G401 (cell line): ENCODE measurements at regions not wholly inside any gene's neighbourhood (a gene's known extent, or its start where the extent isn't known, plus 50 kb on each side); places are given as distances from the start of the nearest gene placed in this dataset.
"Not testable (repeated sequence)": the region's sequence is repeated elsewhere in the genome, so short reads cannot be mapped to it uniquely, and the experiment has no call there.

Source experiments
- DNase-seq: peaks from one replicate; pipeline ENCODE4 v3.0.0-alpha.2; 2015; ENCODE audit warnings: low spot score
- in situ Hi-C: cut with HindIII; loops from 2 replicates; pipeline ENCODE4 v1.10.0; 2016; ENCODE audit warnings: low sequenced_read_pairs, mixed read lengths

- DNase-seq, in situ Hi-C loops: not testable (repeated sequence)
Observed at GRCh38 chr7:131158244-131158636, 169.4 kb upstream of the MKLN1 start.

- DNase-seq: no peak
- in situ Hi-C loops: no loop called here
Observed at GRCh38 chr7:131159961-131160361, 167.7 kb upstream of the MKLN1 start.

DNA sequence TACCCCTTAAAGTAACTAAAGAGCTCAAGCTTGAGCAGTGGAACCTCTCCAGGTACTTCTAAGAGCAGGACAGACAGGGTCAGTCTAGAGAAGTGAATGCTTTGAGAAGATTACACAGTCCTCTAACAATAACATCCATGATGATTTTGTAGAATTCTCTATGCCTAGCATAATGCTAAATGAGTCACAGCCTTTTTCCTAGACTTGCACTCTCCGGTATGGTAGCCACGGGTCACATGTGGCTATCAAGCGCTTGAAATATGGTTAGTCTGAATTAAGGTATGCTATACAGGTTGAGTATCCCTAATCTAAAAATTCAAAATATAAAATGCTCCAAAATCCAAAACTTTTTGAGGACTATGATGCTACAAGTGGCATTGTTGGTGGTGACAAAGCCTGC is 166.6 kb upstream of the MKLN1 start:
- no peak for DNase-seq
- in situ Hi-C loops: no loop called here

GRCh38 chr7:131164025-131164925 is 163.4 kb upstream of the MKLN1 start:
- no peak for DNase-seq
- in situ Hi-C loops: no loop called here

- DNase-seq: no peak
- in situ Hi-C loops: no loop called here
Observed at GRCh38 chr7:131166066-131166465, 161.6 kb upstream of the MKLN1 start.

DNA sequence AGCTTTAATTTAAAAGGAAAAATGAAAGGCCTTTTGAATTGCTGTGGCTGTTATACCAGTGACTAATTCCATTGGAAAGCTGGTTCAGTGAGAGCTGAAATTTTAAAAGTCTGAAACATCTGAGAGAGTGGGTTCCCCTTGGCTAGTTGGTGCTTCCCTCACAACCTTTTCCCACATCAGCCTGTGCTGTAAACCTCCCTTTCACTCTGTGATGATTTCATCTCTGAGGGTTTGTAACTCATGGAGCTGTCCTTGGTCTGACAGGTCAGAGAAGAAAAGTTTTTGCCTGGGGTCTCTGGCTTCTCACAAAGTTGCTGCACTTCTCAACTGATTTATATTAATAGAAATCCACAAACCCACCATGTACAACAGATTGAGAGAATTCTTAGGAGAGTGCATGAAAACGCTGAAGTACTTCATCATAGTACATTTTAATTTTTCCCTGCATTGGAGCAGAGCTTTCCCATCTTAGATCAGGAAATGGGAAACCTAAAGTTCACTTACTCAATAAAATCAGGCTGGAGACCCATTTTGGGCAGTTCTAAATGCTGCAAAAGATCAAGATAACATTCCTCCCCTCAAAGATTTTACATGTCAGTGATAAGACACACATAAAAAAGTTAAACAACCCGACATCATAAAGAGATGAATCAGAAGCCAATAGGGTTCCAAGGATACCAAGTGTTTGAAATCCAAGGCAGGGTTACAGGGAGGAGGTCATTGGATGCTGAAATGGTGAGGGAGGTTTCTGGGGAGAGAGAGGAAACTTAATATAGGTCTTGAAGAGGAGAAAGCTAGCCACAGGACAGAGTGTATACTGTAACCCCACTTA is 157.0 kb upstream of the MKLN1 start:
- DNase-seq: no peak
- in situ Hi-C loops: no loop called here

- in situ Hi-C loops: no loop called here
- DNase-seq: no peak
Observed at GRCh38 chr7:131173145-131173890, 154.4 kb upstream of the MKLN1 start.

DNA sequence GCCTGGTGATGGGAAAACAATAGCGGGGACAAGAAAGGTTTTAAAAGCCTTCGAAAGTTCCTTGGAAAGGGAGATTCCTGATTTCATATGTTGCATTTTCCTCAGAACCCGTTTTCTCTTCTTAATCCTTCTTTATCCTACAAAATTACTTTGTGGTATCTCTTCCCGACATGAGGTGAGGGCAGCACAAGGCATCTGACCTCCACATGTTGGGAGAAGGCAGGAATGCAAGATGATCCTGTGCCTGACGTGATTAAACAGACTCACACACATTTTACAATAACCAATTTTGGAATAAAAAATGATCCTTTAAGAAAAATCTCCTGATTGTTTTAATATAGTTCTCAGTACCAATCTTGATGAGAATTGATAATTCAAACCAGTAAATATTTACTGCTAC is 153.3 kb upstream of the MKLN1 start:
- DNase-seq: no peak
- in situ Hi-C loops: no loop called here

DNA sequence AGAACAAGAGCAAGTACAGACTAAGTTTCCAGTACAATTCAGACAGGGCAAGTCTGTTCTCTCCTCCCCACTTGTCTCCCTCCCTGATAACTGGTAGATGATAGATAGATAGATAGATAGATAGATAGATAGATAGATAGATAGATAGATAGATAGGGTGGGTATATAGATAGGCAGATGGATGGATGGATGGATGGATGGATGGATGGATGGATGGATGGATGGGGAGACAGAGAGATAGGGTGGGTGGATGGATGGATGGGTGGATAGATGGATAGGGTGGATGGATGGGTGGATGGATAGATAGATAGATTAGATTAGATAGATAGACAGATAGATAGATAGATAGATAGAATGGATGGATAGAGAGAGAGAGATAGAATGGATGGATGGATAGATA is 152.8 kb upstream of the MKLN1 start:
- DNase-seq: no peak
- in situ Hi-C loops: no loop called here

- in situ Hi-C loops: no loop called here
- no peak for DNase-seq
Observed at GRCh38 chr7:131182446-131183058, 145.1 kb upstream of the MKLN1 start.

GRCh38 chr7:131183072-131183471 is 144.6 kb upstream of the MKLN1 start:
- in situ Hi-C loops: no loop called here
- DNase-seq: no peak

- DNase-seq: no peak
- in situ Hi-C loops: no loop called here
Observed at GRCh38 chr7:131183611-131184119, 144.0 kb upstream of the MKLN1 start.

GRCh38 chr7:131186816-131187215 is 140.9 kb upstream of the MKLN1 start:
- no peak for DNase-seq
- in situ Hi-C loops: no loop called here

DNA sequence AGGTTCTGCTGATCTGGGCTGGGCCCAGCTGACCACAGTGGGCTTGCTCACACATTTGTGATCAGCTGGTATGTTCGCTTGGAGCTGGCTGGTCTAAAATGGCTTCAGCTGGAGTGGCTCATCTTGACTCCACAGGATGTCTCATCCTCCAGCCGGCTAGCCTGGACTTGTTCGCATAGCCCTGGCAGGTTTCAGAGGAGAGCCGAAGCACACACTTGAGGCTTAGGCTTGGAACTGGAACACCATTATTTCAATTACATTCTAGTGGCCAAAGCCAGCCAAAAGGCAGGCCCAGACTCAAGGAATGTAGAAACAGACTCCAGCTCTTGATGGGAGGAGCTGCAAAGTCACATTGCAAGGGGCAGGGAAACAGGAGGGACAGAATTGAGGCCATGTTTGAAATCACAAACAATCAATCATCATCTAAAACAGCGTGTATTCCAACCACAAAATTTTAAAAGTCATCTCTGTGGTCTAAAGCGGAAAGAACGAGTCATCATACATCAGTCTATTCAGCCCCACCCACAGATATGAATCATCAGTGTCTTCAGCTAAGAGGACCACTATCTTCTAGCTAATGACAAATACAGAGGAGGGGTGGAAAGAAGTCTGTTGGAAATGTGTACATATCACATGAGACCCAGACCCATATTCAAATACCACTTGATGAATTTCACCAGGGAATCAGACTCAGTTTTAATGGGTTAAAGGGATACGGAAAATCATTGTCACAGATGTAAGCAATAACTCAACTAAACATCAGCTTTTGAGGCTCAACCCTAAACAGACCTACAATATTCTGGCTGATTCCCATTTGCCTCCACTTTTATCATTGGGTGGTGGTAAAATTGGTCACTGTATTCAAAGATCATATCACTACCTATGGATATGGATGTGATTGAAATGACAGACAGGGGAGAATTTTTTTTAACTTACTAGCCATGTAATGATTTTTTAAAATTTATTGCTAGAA is 139.0 kb upstream of the MKLN1 start:
- in situ Hi-C loops: no loop called here
- no peak for DNase-seq

GRCh38 chr7:131189488-131189887 is 138.2 kb upstream of the MKLN1 start:
- DNase-seq: no peak
- in situ Hi-C loops: no loop called here

- in situ Hi-C loops: no loop called here
- DNase-seq: peak; percentile 84
Observed at GRCh38 chr7:131190146-131190545, 137.5 kb upstream of the MKLN1 start.

DNA sequence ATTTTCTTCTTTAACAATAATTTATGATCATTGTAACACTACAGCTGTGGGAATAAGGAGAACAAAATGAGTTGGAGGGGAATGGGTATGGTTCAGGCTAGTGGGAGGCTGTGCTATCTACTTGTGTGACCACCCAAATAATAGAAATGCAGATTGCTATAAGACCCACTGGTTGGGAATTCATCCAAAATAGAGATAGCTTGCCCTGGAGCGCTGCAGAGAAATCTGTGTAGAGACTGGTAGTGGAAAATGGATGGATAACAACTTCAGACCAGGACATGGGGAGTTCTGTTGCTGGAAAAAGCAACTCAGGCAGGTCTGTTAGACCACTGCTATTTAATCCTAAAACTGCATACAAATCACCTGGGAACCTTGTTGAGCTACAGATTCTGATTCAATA is 137.1 kb upstream of the MKLN1 start:
- in situ Hi-C loops: no loop called here
- DNase-seq: peak; percentile 57
